ENCODE measurements at regions not wholly inside any gene's neighbourhood (a gene's known extent, or its start where the extent isn't known, plus 50 kb on each side); places are given as distances from the start of the nearest gene placed in this dataset.
A peak's percentile ranks its signal among the peaks of the same experiment; 100 is the strongest.

DNA sequence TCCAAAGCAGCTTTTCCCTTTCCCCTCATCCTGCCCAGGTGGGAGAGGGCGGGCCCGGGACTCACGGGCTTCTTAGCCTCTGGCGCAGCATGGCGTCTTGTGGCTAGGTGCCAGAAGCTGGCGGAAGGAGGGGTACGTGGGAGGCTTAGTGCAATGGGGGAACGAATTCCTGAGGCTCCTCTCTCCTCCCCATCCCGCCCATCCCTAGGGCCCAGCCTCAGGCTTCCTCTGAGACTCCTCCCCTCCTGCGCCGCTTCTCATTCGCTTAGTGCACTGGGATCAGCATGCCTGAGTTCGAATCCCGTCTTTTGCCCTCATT lies 297.8 kb downstream of the ZNF536 start:
- Histone ChIP-seq H3K36me3 (replicated peaks in 1 of 2; ENCODE audit: control insufficient read depth in 1 of 2, insufficient read depth in 2 of 2, low read length in 2 of 2) (no peaks in the 10 kb centered on the region), H3K27ac (ENCODE audit: low read depth in 1 of 2, low read length in 2 of 2) (no peak overlapping the region), H3K4me2 (replicated peaks; ENCODE audit: extremely low read depth, low read length, poor library complexity, severe bottlenecking) (no peak overlapping the region), H3K9ac (ENCODE audit: insufficient read depth, low read length, poor library complexity, severe bottlenecking) (no peak overlapping the region), H3K79me2 (ENCODE audit: insufficient read depth, low read length) (no peaks in the 10 kb centered on the region), H3K4me1 (ENCODE audit: control insufficient read depth in 1 of 2, insufficient read depth in 2 of 2, low read length in 2 of 2) (no peaks in the 10 kb centered on the region), H3K9me3 (replicated peaks in 1 of 2; ENCODE audit: control insufficient read depth in 1 of 2, insufficient read depth in 1 of 2, low read length in 2 of 2) (no peaks in the 10 kb centered on the region), H3K4me3 (replicated peaks in 1 of 3; ENCODE audit: low read depth in 2 of 3, low read length in 3 of 3) (no peak overlapping the region), H3K27me3 (ENCODE audit: control insufficient read depth in 2 of 2, insufficient read depth in 2 of 2, low read length in 2 of 2) (peaks cover 0 to 3% of the 10 kb centered on the region in 2 donors), H4K20me1 (ENCODE audit: insufficient read depth, low read length) (no peaks in the 10 kb centered on the region), H2AFZ (ENCODE audit: insufficient read depth, low read depth, low read length, poor library complexity, severe bottlenecking) (no peak overlapping the region)
- Mint-ChIP-seq H3K4me3 (no peak overlapping the region), H3K36me3 (no peaks in the 10 kb centered on the region), H3K9me3 (no peaks in the 10 kb centered on the region), H3K27me3 (ENCODE audit: low read depth in 3 of 3) (peaks cover 9 to 17% (median 11%) of the 10 kb centered on the region in 3 donors), H3K4me1 (no peaks in the 10 kb centered on the region), H3K27ac (no peak overlapping the region)
- intact Hi-C loops (cut with micrococcal nuclease), result no loop called here
- no peak for DNase-seq
- 95% methylated on average over 5 of the region's 14 CpGs for WGBS (ENCODE audit: insufficient coverage)
- TF ChIP-seq, protein P1, sequence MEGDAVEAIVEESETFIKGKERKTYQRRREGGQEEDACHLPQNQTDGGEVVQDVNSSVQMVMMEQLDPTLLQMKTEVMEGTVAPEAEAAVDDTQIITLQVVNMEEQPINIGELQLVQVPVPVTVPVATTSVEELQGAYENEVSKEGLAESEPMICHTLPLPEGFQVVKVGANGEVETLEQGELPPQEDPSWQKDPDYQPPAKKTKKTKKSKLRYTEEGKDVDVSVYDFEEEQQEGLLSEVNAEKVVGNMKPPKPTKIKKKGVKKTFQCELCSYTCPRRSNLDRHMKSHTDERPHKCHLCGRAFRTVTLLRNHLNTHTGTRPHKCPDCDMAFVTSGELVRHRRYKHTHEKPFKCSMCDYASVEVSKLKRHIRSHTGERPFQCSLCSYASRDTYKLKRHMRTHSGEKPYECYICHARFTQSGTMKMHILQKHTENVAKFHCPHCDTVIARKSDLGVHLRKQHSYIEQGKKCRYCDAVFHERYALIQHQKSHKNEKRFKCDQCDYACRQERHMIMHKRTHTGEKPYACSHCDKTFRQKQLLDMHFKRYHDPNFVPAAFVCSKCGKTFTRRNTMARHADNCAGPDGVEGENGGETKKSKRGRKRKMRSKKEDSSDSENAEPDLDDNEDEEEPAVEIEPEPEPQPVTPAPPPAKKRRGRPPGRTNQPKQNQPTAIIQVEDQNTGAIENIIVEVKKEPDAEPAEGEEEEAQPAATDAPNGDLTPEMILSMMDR (IDR thresholded peaks at IDR 0.05), result no peak

DNA sequence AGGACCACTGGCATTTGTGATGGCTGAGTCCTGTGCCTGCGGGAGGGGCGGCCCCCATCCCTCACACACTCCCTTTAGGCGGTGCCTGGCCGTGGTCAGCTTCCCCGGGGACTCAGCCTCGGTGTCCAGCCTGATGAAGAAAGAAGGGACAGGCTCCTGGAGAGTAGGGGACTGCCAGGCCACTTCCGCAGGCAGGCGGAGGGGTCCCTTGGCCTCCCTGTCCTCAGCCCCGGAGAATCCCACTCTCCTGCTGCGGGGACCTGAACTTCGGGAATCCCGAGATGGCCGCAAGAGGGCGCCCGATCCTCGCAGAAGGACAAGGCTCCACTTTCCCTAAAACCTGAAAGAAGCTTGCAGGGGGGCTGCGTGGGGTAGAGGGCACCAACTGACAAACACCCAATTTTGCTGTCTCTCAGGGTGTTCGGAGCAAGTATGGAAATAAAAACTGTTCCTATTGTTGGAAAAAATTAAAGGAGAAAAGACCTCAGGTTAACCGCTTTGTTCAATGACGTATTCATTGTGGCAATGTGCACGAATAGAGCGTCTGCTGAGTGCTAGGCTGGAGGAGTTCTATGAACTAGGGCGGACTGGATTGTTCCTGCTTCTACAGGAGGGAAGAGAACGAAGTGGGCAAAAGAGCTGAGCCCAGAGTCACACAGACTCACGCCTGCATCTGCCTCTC lies 297.3 kb downstream of the ZNF536 start:
- no peaks in the 10 kb centered on the region for H3K36me3 Mint-ChIP-seq
- H3K9me3 Mint-ChIP-seq, result no peaks in the 10 kb centered on the region

More for the DNA sequence above, 297.3 kb downstream of the ZNF536 start:
- 46% methylated on average over 13 of the region's 25 CpGs for WGBS (ENCODE audit: insufficient coverage)
- Histone ChIP-seq H3K4me2 (replicated peaks; ENCODE audit: extremely low read depth, low read length, poor library complexity, severe bottlenecking) (no peak overlapping the region), H2AFZ (ENCODE audit: insufficient read depth, low read depth, low read length, poor library complexity, severe bottlenecking) (no peak overlapping the region), H3K36me3 (replicated peaks in 1 of 2; ENCODE audit: control insufficient read depth in 1 of 2, insufficient read depth in 2 of 2, low read length in 2 of 2) (no peaks in the 10 kb centered on the region), H3K9ac (ENCODE audit: insufficient read depth, low read length, poor library complexity, severe bottlenecking) (no peak overlapping the region), H3K9me3 (replicated peaks in 1 of 2; ENCODE audit: control insufficient read depth in 1 of 2, insufficient read depth in 1 of 2, low read length in 2 of 2) (no peaks in the 10 kb centered on the region), H3K4me3 (replicated peaks in 1 of 3; ENCODE audit: low read depth in 2 of 3, low read length in 3 of 3) (no peak overlapping the region), H3K4me1 (ENCODE audit: control insufficient read depth in 1 of 2, insufficient read depth in 2 of 2, low read length in 2 of 2) (no peaks in the 10 kb centered on the region), H4K20me1 (ENCODE audit: insufficient read depth, low read length) (no peaks in the 10 kb centered on the region), H3K27ac (ENCODE audit: low read depth in 1 of 2, low read length in 2 of 2) (no peak overlapping the region), H3K79me2 (ENCODE audit: insufficient read depth, low read length) (no peaks in the 10 kb centered on the region), H3K27me3 (ENCODE audit: control insufficient read depth in 2 of 2, insufficient read depth in 2 of 2, low read length in 2 of 2) (peaks cover 0 to 3% of the 10 kb centered on the region in 2 donors)
- H3K27me3 Mint-ChIP-seq (ENCODE audit: low read depth in 3 of 3), result peaks cover 5 to 17% (median 11%) of the 10 kb centered on the region in 3 donors
- H3K4me3 Mint-ChIP-seq, result peak overlapping the region in 1 of 2 donors; percentile 57
- peak overlapping the region in 1 of 7 donors; percentile 75 for H3K27ac Mint-ChIP-seq
- no peaks in the 10 kb centered on the region for H3K4me1 Mint-ChIP-seq
- peak in 2 of 3 donors; percentile 2 to 31 for DNase-seq
- TF ChIP-seq, protein P1 (IDR thresholded peaks at IDR 0.05), result peak; percentile 81
- intact Hi-C loops (cut with micrococcal nuclease), result loop anchor here (2.0 to 5.0 kb wide), 3 partner anchors 688 to 1555 kb away; no protein-coding TSS in a partner anchor
